H9 (cell line): ENCODE measurements at regions not wholly inside any gene's neighbourhood (a gene's known extent, or its start where the extent isn't known, plus 50 kb on each side); places are given as distances from the start of the nearest gene placed in this dataset.

Experiments used
- DNase-seq: peaks from one replicate; pipeline ENCODE4 v3.0.0-alpha.2; 2017
- H2AFZ ChIP-seq: one replicate; pipeline ENCODE4 v1.6.1; 2013; ENCODE audit warnings: mild to moderate bottlenecking, low read length, control low read depth, moderate library complexity
- H2AK5ac ChIP-seq: 2 replicates; pipeline ENCODE4 v1.6.1; 2013; ENCODE audit warnings: low read length, control low read depth, mixed read lengths; ENCODE audit not compliant: insufficient read length
- H2BK120ac ChIP-seq: one replicate; pipeline ENCODE4 v1.6.1; 2013; ENCODE audit warnings: low read depth, mild to moderate bottlenecking, low read length, control low read depth, inconsistent platforms; ENCODE audit not compliant: poor library complexity, severe bottlenecking
- H2BK12ac ChIP-seq: 2 replicates; pipeline ENCODE4 v1.6.1; 2013; ENCODE audit warnings: low read length, control low read depth, mixed read lengths, low read depth; ENCODE audit not compliant: insufficient read length
- H2BK15ac ChIP-seq: 2 replicates; pipeline ENCODE4 v1.6.1; 2013; ENCODE audit warnings: low read depth, low read length, control low read depth
- H2BK20ac ChIP-seq: one replicate; pipeline ENCODE4 v1.6.1; 2013; ENCODE audit warnings: low read depth, mild to moderate bottlenecking, low read length, control low read depth, inconsistent platforms; ENCODE audit not compliant: poor library complexity, severe bottlenecking
- H2BK5ac ChIP-seq: 2 replicates; pipeline ENCODE4 v1.6.1; 2013; ENCODE audit warnings: low read length, control low read depth, mixed read lengths; ENCODE audit not compliant: insufficient read length
- H3K14ac ChIP-seq: 2 replicates; pipeline ENCODE4 v1.6.1; 2013; ENCODE audit warnings: low read length, control low read depth; ENCODE audit not compliant: insufficient read depth
- H3K18ac ChIP-seq: 2 replicates; pipeline ENCODE4 v1.6.1; 2013; ENCODE audit warnings: low read depth, mild to moderate bottlenecking, mixed read lengths, low read length, control low read depth; ENCODE audit not compliant: insufficient read length
- H3K23ac ChIP-seq: 2 replicates; pipeline ENCODE4 v1.6.1; 2013; ENCODE audit warnings: low read length, control low read depth, mixed read lengths, low read depth; ENCODE audit not compliant: insufficient read length
- H3K23me2 ChIP-seq: 2 replicates; pipeline ENCODE4 v1.6.1; 2013; ENCODE audit warnings: low read depth, mild to moderate bottlenecking, mixed read lengths, low read length, control low read depth; ENCODE audit not compliant: insufficient read length, poor library complexity, severe bottlenecking
- H3K27ac ChIP-seq: 2 replicates; pipeline ENCODE4 v1.5.1; 2013; ENCODE audit warnings: low read length, control low read depth, mixed read lengths, low read depth; ENCODE audit not compliant: insufficient read length
- H3K27me3 ChIP-seq: 2 replicates; pipeline ENCODE4 v1.6.1; 2013; ENCODE audit warnings: low read length, control low read depth, inconsistent platforms; ENCODE audit not compliant: insufficient read depth
- H3K4ac ChIP-seq: 2 replicates; pipeline ENCODE4 v1.6.1; 2013; ENCODE audit warnings: low read depth, mild to moderate bottlenecking, control low read depth, inconsistent platforms, low read length, moderate library complexity
- H3K4me1 ChIP-seq: 2 replicates; pipeline ENCODE4 v1.6.1; 2013; ENCODE audit warnings: low read length, control low read depth, inconsistent platforms; ENCODE audit not compliant: insufficient read depth
- H3K4me2 ChIP-seq: 2 replicates; pipeline ENCODE4 v1.6.1; 2013; ENCODE audit warnings: low read length, control low read depth, mixed read lengths; ENCODE audit not compliant: insufficient read length, insufficient read depth
- H3K56ac ChIP-seq: 2 replicates; pipeline ENCODE4 v1.6.1; 2013; ENCODE audit warnings: low read depth, mild to moderate bottlenecking, mixed read lengths, low read length, control low read depth; ENCODE audit not compliant: insufficient read length
- H3K79me1 ChIP-seq: 2 replicates; pipeline ENCODE4 v1.6.1; 2013; ENCODE audit warnings: low read depth, mild to moderate bottlenecking, moderate library complexity, low read length, control low read depth, inconsistent platforms; ENCODE audit not compliant: insufficient read depth, poor library complexity, severe bottlenecking
- H3K79me2 ChIP-seq: 2 replicates; pipeline ENCODE4 v1.6.1; 2013; ENCODE audit warnings: low read length, control low read depth, inconsistent platforms; ENCODE audit not compliant: insufficient read depth
- H3K9ac ChIP-seq: 2 replicates; pipeline ENCODE4 v1.6.1; 2013; ENCODE audit warnings: low read length, control low read depth, mixed read lengths; ENCODE audit not compliant: insufficient read length; ENCODE audit errors: extremely low read depth
- H3K9me3 ChIP-seq: one replicate; pipeline ENCODE4 v1.6.1; 2013; ENCODE audit warnings: low read depth, low read length, inconsistent platforms; ENCODE audit not compliant: control insufficient read depth
- H3T11ph ChIP-seq: one replicate; pipeline ENCODE4 v1.6.1; 2013; ENCODE audit warnings: mild to moderate bottlenecking, low read length, control low read depth, inconsistent platforms
- H4K20me1 ChIP-seq: one replicate; pipeline ENCODE4 v1.6.1; 2013; ENCODE audit not compliant: control insufficient read depth, insufficient read length, insufficient read depth
- H4K5ac ChIP-seq: 2 replicates; pipeline ENCODE4 v1.6.1; 2013; ENCODE audit warnings: low read depth, mild to moderate bottlenecking, mixed read lengths, low read length, control low read depth; ENCODE audit not compliant: insufficient read length
- H4K8ac ChIP-seq: replicated peaks from 2 replicates; pipeline ENCODE4 v1.6.1; 2013; ENCODE audit warnings: low read length, control low read depth, mixed read lengths, low read depth; ENCODE audit not compliant: insufficient read length
- H4K91ac ChIP-seq: 2 replicates; pipeline ENCODE4 v1.6.1; 2013; ENCODE audit warnings: low read depth, mild to moderate bottlenecking, moderate library complexity, mixed read lengths, low read length, control low read depth; ENCODE audit not compliant: insufficient read length
- H3K27ac Mint-ChIP-seq, 3 experiments: 2 replicates in 2 of 3; 3 replicates in 1 of 3; pipeline ENCODE4 v1.8.0; 2020 to 2021; ENCODE audit warnings: mixed read lengths in 3 of 3, mild to moderate bottlenecking in 1 of 3, moderate library complexity in 1 of 3
- H3K27me3 Mint-ChIP-seq: 2 replicates; pipeline ENCODE4 v1.8.0; 2021; ENCODE audit warnings: low read depth, mild to moderate bottlenecking, moderate library complexity, mixed read lengths
- H3K36me3 Mint-ChIP-seq, 3 experiments: 2 replicates in 2 of 3; 3 replicates in 1 of 3; pipeline ENCODE4 v1.8.0; 2020 to 2021; ENCODE audit warnings: low read depth in 3 of 3, mixed read lengths in 3 of 3; ENCODE audit not compliant: insufficient read depth in 1 of 3
- H3K4me1 Mint-ChIP-seq, 2 experiments: 2 replicates each; pipeline ENCODE4 v1.8.0; 2020; ENCODE audit warnings: mixed read lengths in 2 of 2
- H3K4me3 Mint-ChIP-seq, 2 experiments: 2 replicates in 1 of 2; 3 replicates in 1 of 2; pipeline ENCODE4 v1.8.0; 2020 to 2021; ENCODE audit warnings: mild to moderate bottlenecking in 2 of 2, mixed read lengths in 2 of 2, moderate library complexity in 1 of 2
- H3K9me3 Mint-ChIP-seq, 2 experiments: 2 replicates in 1 of 2; 3 replicates in 1 of 2; pipeline ENCODE4 v1.8.0; 2020; ENCODE audit warnings: mild to moderate bottlenecking in 2 of 2, mixed read lengths in 2 of 2, moderate library complexity in 1 of 2
- CTCF ChIP-seq: fragments of 200-600 bp; sonication (generic); conservative IDR thresholded peaks from 3 replicates; pipeline ENCODE4 v1.8.0; 2021; ENCODE audit warnings: antibody characterized with exemption, mild to moderate bottlenecking
- WGBS: extraction: QIAGEN DNeasy Blood & Tissue Kit; methylation state at CpG from one replicate; pipeline ENCODE4 v1.1.7; 2013; ENCODE audit warnings: missing lambda C conversion rate, low lambda C conversion rate, mixed read lengths; ENCODE audit not compliant: insufficient read length; ENCODE audit errors: extremely low coverage; 5-methylcytosine and 5-hydroxymethylcytosine counted together

- Mint-ChIP-seq H3K4me1 (peaks cover 2 to 8% of the 10 kb centered on the region in 2 experiments; a peak in 3 of 4 replicates), H3K9me3 (peaks cover 0 to 2% of the 10 kb centered on the region in 2 experiments; a peak in 1 of 5 replicates), H3K27me3 (no peaks in the 10 kb centered on the region; the same call in none of the 2 replicates), H3K27ac (no peak overlapping the region), H3K4me3 (no peak overlapping the region), H3K36me3 (peaks cover 0 to 1% (median 0%) of the 10 kb centered on the region in 3 experiments; a peak in 2 of 7 replicates)
- Histone ChIP-seq H3K9ac (no peak overlapping the region), H3K79me2 (no peaks in the 10 kb centered on the region), H3K4me1 (no peaks in the 10 kb centered on the region), H3T11ph (no peak overlapping the region), H3K23me2 (no peaks in the 10 kb centered on the region), H4K20me1 (no peaks in the 10 kb centered on the region), H3K4ac (no peak overlapping the region), H2AK5ac (no peak overlapping the region), H2BK120ac (no peak overlapping the region), H4K8ac (no peak overlapping the region), H3K9me3 (no peaks in the 10 kb centered on the region), H3K27me3 (no peaks in the 10 kb centered on the region), H2BK15ac (no peak overlapping the region), H3K27ac (no peak overlapping the region), H4K5ac (no peak overlapping the region), H4K91ac (no peak overlapping the region), H3K23ac (no peak overlapping the region), H3K79me1 (no peaks in the 10 kb centered on the region), H3K56ac (no peak overlapping the region), H3K14ac (no peak overlapping the region), H2BK20ac (no peak overlapping the region), H3K18ac (no peak overlapping the region), H3K4me2 (no peak overlapping the region), H2AFZ (no peak overlapping the region), H2BK5ac (no peak overlapping the region), H2BK12ac (no peak overlapping the region)
- DNase-seq, result no peak
- 100% methylated on average over 1 of the region's 7 CpGs for WGBS
- TF ChIP-seq CTCF, result no peak
These were observed 165.0 kb upstream of the ZNF521 start for GRCh38 chr18:25516747-25517498.
